CD4-positive, alpha-beta T cell treated with Interleukin-1 beta for 1 hour (primary cell): ENCODE measurements at regions not wholly inside any gene's neighbourhood (a gene's known extent, or its start where the extent isn't known, plus 50 kb on each side); places are given as distances from the start of the nearest gene placed in this dataset.

ENCODE experiments used
- DNase-seq, 2 donors: peaks; one replicate each; pipeline ENCODE4 v3.0.0-alpha.2; 2020 to 2022

DNA sequence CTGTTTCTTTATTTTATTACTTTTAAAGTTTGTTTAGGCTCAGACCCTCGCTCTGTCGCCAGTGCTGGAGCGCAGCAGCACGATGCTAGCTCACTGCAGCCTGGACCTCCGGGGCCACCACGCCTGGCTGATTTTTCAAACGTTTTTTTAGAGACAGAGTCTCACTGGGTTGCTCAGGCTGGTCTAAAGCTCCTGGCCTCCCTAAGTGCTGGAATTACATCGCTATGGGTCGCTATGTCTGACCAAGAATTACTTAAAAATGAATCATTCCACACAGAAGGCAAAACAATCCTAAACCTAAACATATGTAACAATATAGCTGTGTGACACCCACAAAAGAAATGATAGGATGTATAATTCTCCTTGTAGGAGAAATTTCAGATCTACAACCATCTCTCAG, 86.9 kb upstream of the SIMC1 start:
- no peak for DNase-seq

DNA sequence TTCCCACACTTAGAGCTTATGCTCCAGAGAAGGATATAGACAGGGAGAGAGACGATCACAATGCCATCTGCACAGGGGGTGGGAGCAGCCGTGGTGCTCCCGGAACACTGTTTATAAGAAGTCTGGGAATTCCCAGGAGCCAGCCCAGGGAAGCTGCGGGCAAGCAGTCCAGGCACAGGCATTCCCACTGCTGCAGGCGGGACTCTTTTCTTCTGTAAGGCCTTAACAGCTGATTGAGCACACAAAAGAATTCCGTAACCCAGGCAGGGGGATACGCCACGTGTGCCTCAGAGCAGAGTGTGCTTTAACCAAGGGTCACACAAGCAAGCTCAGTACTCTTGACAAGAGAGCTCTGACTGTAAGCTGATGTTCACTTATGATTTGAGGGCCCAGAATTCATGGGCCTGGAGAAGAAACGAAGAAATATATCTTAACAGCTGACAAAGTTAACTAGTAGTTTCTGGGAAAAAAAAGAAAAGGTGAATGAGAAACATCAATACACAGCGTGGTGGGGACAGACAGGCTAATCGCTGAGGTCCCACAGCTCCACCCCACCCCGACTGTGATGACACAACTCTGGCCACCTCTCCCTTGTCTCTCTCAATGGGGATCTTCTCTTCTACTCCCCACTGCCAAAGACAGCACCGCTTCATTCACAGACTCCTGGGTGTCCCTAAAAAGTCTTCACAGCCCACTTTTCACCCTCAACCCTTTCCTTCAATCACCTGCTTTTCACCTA, 85.9 kb upstream of the SIMC1 start:
- DNase-seq = no peak

DNA sequence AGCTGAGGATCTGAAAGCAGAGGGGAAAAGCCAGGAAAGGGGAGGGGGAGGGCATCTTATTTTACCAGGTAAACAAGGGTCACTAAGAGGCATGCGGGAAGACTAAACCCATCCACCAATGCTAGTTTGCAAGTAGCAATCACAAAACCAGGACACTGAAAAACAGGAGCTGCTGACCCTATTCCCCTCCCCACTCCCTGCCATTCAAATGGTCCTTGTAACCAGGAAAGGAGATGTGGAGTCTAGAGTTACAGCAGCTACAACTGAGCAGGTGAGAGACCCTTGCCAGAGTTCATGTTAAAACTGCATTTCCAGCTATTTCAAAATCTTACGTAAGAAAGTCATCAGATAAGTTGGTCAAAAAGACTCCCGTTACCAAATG, 85.3 kb upstream of the SIMC1 start:
- no peak for DNase-seq

DNA sequence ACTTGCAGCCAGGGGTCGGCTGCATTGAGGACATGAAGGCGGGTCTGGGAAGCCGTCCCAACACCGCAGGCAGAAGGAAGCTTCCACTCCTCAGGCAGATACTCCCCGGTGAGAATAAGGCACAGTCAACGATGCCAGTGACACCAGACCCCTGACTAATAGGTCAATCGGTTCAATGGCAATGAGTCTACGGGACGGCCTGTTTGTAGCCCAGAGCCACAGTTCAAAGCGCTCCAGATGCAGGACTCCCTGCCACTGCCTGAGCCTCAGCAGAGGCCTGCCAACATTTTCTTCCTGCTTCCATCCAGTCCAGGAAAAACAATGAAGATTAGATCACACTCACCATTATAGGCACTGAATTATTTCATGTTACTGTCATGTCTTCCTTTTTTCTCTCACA, 84.5 kb upstream of the SIMC1 start:
- DNase-seq = no peak

DNA sequence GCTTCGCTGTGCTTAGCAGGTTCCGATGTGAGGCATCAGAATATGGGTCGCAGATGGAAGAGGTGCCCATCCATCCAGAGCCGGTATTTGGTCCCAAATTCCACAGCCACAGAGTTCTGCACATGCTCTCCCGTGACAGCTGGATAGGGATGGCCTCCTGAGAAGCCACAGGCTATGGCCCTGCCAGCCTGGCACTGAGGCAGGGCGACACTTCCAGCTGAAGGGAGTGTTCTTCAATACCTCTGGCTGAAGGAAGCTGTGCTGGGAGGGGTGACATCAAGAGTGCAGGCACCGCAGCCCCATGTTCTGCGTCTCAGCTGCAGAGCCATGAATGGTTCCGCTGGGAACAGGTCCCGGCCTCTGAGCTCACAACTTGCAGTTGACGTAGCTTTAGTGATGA, 83.4 kb upstream of the SIMC1 start:
- DNase-seq = no peak

DNA sequence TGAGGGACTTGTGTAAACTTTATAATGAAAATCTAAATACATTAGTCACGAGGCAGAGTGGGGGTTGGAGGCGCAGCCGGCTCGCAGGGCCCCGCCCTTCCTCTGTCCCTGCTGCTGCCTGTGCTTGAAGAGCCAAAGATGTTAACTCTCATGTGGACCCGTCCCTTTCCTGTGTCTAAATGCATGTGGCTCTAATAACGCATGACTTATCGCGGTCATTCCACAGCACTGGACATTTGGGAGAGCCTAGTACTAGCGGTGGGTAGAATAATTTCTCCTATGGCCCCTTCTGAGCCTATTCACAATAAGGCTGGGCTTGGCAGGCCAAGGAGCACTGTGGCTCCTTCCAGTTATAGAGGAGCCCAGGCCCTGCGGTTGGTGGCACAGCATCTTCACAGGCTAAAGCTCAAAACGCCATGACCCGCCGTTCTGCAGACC, 82.3 kb upstream of the SIMC1 start:
- DNase-seq = no peak

DNA sequence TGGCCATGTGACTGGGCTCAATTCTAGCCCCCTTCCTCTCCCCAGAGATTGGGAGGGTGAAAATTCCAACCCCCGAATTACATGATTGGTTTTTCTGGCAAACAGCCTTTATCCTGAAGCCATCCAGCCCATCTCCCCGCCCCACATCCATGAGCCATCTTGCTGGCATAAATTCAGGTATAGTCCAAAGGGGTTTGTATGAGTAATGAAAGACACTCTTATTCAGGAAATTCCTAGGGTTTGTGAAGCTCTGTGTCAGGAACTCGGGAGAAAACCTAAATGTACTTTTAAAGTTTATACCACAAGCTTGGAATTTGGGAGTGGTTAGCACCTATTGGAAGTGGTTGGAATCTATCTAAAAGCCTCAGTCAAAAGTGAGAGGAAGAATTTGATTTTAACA, 80.6 kb upstream of the SIMC1 start:
- no peak for DNase-seq

DNA sequence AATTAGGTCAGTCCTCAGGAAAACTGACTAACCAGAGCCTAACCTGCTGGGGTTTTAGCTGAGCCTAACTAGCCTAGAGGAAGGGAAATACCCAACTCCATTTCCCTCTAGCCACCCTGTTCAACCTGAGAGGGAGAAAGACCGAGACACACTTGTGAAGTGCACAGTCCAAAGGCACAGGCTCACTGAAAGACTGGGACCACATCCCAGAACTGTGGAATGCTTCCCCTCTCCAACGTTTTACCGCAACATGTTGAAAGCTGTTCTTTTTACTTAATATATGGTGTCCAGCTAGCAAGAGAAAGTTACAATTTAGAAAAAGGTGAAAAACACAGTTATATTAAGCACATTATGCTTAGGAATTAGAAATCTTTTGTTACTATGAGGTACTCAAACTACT, 76.8 kb upstream of the SIMC1 start:
- no peak for DNase-seq

DNA sequence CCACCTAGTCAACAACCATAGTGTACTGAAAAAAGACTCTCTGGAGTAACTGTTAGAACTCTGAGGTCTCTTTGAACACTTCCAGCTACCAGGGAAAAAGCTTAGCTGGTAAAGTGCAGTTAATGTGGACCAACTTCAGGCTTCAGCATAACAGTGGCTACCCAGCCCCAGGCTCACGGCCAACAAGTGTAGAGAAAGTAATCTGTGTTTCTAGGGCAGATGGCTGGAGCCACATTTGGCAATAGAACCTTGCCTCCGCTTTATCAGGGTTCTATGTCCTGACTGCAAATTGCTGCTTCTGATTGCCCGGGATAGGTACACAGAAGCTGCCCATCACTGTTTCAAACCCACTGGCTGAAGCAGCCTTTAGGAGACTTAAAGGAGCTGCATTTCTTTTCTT, 76.0 kb upstream of the SIMC1 start:
- DNase-seq = no peak

DNA sequence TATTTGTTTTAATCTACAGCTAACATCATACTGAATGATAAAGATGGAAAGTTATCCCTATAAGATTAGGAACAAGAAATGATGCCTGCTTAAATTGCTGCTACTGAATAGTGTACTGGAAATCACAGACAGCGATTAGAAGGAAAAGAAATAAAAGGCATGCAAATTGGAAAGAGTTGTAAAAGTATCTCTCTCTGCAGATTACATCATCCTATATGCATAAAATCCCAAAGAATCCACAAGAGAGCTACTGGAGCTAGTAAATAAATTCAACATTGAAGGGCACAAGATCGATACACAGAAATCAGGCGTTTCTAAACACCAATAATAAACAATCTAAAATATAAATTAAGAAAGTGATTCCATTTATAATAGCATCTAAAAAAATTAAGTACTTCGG, 75.3 kb upstream of the SIMC1 start:
- no peak for DNase-seq

DNA sequence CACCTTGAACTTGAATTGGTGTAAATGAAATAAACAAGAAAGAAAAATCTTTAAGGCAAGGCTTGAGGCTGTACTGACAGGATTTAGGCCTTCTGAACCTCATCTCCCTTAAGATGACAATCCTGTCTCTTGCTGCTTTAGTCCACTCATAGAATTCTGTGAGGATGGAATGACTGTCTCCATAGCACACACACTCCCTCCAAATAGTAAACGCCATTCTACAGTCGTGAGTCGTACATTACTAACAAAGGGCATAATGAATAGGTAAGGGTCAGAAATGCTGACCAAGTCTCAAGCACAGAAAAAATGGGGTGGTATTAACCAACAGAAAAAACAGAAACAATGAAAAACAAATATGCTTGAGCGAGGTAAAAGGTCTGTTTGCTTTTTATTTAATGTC, 71.8 kb upstream of the SIMC1 start:
- DNase-seq = no peak

DNA sequence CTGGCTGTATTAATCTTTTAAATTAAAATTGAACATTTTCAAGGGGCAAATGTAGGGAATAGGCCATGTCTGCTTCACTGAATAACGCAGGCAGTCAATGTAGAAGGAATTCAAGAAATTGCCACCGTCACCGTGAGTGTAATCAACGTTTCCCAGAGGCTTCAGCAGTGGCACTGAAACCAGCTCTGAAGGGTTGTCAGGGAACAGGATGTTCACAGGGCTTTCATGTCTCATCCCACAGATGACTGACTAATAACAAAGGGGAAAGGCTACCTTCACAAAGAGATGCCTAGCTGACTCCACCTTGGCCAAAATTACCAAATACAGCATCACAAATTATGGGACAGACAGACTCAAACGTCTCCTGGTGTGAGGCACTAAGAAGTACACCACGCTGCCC, 70.4 kb upstream of the SIMC1 start:
- no peak for DNase-seq

DNA sequence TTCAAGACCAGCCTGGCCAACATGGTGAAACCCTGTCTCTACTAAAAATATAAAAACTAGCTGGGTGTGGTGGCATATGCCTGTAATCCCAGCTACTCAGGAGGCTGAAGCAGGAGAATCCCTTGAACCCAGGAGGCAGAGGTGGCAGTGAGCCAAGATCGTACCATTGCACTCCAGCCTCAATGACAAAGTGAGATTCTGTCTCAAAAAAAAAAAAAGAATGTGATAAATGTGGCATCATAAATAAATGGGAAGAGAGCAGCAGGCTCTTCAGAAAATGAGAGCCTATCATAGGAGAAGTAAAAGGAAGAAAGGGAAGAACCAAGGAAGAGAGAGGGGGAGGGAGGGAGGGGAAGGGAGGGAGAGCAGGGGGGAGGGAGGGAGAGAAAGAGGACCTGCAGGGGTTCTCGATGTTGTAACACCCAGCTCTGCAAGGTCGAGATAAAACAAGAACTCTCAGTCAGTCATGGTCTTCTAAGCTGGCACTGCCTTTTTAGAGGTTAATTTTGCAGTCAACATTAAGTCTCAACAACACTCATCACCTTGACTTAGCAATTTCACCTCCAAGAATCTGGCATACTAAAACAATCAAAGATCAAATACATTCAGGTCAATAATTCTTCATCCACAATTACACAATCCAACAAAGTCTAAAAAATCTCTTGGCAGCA, 68.7 kb upstream of the SIMC1 start:
- DNase-seq = no peak

DNA sequence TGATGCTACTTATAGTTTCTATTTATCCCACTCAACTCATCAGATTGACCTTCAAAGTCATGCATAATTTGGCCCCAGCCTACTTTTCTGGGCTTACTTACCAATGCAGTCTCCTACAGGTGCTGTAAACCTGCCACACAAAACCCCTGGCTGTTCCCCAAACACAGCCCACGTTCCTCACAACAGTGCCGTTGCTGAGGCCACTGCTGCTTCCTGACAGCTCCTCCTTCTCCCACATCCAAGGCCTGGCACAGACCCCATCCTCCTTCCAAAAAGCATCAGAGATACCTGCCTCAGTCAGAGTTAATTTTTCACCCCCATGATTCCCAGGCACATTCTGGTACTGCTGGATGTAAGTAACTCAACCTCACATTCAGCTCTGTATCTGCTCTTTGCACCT, 68.1 kb upstream of the SIMC1 start:
- DNase-seq = no peak

DNA sequence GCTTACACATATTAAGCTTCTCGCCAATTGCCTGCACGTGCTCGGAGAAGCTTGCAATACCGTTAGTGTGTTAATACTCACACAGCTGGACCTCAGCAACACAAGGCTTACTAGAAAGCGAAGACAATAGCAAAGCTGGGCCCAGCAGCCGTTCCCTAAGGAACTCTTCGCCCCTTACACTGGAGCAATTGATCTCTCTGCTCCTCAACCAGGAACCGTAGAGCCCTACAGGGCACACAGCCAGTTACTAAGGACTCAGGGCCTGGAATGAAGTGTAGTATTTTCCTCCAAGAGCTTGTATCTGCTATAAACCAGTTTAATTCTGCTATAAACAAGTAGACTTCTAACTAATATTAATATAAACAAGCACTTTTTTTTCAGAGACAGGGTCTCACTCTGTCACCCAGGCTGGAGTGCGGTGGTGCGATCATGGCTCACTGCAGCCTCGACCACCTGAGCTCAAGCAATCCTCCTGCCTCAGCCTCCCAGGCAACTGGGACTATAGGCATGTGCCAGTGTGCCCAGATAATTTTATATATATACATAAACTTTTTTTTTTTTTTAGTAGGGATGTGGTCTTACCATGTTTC, 67.0 kb upstream of the SIMC1 start:
- no peak for DNase-seq

DNA sequence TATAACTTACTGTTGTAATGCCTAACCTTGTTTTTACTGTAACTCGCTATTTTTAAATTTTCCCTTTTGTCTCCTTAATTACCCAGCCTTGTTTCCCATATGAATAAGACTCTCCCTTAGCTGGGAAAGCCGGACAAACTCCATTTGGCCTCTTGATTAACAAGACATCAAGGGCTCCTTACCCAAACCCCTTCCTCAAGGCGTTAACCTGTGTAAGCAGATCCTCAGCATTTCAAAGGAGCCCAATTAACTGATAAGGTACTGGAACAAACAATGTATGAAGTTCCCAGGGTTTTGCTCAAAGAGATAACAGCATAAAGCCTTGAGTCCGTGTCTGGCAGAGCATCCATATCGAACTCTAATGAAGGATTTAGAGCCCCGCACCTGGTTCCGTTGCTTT, 66.0 kb upstream of the SIMC1 start:
- DNase-seq = no peak

DNA sequence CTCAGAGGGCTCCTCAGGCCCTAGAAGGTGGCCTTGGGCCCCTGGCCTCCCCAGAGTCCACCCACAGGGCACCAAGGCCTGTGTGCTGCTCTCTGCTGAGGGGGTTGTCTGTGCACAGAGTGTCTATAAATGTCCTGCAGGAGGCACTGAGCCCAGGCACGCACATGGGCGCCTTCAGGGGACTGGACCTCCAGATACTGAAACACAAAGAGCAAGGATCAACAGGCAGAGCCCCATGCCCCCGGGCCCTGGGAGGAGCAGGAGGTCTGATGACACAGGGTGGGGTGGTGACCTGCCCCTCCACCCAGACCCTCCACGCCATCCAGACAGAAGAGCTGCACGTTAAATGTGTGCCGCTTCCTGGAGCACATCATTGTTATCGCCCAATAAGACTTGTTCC, 64.6 kb upstream of the SIMC1 start:
- DNase-seq = no peak

DNA sequence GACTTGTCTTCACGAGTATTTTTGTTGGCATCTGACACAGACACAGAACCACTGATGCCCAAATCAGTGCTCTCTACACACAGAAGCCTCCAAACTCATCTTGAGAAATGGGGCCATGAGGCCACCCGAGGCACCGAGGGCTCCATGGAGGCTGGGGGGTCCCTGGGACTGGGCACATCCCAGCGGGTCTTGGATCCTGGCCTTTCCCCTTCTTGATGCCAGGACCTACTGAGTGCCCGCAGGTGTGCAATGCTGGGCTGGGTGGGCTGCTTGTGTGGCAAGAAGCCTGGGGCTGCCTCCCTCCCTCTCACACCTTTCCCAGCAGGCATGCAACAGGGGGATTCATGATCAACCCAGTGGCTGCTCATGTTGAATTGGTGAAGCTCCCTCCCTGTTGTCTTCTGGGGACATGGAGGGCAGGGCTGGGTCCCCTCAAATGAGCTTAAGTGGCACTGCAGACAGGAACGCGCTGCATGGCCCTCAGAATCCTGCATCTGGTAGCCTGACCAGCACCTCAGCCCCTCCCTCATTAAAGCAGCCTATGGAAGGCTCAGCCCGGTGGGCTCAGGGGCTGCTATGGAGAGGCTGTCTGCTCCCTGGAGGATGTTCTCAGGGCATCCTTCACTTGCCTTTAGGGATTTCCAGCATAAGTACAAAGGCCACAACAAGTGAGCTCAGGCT, 63.7 kb upstream of the SIMC1 start:
- DNase-seq = no peak

DNA sequence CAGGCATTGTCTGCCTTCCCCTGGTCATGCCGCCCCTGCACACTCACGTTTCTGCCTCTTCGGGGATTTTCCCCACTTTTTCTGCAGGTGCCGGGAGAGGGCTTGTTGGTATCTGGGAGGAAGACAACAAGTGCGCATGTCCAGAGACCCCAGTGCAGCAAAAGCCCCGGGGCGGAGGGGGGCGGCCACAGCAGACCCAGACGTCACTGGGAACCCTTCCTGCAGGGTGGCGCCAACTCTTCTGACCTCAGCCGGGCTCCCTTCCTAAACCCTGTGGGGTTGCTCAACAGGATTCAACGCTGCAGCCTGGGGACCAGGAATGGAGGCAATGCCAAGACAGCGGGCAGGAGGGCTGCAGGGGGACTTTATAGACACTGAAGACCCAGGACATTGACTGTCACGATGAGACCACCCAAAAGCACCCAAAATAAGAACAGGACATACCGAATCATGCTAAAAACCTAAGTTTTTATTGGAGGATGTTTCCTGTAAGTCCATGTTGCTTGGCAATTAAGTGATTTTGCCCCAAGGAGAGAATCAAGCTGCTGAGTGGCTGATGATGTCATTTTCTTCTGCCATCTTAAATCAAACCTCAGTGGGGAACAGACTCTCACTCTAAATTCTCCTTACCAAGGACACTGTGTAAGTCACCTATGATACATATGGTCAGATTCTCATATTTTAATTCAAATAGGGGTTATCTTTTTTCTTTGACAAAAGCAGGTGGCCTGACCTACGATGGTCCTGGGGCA, 62.9 kb upstream of the SIMC1 start:
- DNase-seq = no peak

DNA sequence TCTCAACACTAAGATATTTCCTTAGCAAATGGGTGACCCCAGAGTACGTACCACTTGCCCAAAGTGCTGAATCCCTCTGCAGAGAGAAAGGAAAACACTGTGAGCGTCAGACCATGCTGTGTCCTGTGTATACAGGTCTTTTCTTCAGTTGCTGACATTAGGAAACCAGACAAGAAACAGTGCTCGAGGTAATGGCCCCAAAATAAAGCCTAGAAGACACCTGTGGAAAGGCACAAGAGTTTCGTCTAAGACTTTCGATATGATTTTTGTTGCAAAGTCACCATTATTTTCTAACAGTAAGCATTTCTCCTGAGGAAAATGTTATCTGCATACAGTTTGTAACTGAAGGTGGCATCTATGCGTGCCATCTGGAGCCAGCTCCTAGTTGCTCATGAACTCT, 62.0 kb upstream of the SIMC1 start:
- DNase-seq = no peak

DNA sequence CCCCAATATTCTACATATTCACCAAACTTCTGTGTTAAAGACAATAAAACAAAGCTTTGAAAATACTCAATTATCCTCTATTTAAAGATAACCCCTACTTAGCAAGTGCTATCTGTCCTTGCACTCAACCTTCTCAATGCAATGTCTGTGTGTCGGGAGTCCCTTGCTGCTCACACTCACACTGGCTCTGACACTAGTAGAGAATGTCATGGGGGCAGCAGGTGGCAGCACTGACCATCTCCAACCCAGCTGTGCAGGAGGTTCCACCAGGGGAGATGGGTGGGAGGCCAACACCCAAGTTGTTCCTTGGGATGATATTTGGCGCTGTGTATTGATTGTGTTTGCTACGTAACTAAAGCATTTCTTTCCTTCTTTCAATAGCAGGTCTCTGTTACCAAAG, 59.4 kb upstream of the SIMC1 start:
- no peak for DNase-seq

DNA sequence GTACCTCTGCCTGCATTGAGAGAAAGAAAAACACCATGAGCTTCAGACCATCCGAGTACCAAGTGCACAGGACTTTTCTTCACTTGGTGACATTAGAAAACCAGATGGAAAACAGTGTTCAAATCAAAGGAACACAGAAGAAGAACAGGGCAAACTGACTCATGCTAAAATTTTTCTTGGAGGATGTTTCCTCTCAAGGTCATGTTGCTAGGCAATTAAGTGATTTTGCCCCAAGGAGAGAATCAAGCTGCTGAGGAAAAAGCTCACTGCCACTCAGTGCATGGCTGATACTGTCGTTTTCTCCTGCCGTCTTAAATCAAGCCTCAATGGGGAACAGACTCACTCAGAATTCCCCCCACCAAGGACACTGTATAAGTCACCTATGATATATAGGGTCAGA, 57.9 kb upstream of the SIMC1 start:
- DNase-seq = no peak

DNA sequence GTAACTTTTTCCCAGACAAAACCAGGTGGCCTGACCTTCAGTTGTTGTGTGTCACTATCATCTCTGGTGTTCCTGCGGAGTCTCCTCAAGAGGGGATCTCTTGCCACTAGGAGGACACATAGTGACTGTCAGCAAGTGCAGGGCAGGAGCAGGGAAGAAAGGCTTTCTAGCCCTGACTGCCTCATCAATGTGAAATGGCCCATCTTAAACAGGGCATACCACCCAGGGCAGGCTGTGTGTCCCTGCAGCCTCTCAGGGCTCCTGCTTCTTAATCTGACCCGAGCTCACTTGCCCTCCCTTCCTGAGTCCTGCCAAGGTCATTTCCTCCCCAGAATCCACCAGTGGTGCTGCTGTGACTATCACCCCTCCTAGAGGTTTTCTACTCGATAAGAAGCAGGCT, 57.4 kb upstream of the SIMC1 start:
- DNase-seq = no peak
